Thoracic aorta (tissue), 2 donors: ENCODE measurements at regions not wholly inside any gene's neighbourhood (a gene's known extent, or its start where the extent isn't known, plus 50 kb on each side); places are given as distances from the start of the nearest gene placed in this dataset.

Experiments
- ATAC-seq: fragments of 150-250 bp; one replicate; pipeline ENCODE4 v1.8.0; 2017; ENCODE audit warnings: low read depth; ENCODE audit not compliant: insufficient number of reproducible peaks, low FRiP score
- DNase-seq: peaks from one replicate; pipeline ENCODE4 v3.0.0-alpha.2; 2020; ENCODE audit warnings: low spot score
- H3K27ac ChIP-seq, 2 donors: fragments of 200-600 bp; sonication (generic); 1 replicate in 1 of 2; 2 replicates in 1 of 2; pipeline ENCODE4 v1.5.1; 2016; ENCODE audit warnings: mild to moderate bottlenecking in 2 of 2, moderate library complexity in 2 of 2
- H3K27me3 ChIP-seq: fragments of 200-600 bp; sonication (generic); replicated peaks from 2 replicates; pipeline ENCODE4 v1.6.0; 2016; ENCODE audit warnings: mild to moderate bottlenecking; ENCODE audit not compliant: insufficient read depth
- H3K36me3 ChIP-seq: fragments of 200-600 bp; sonication (generic); one replicate; pipeline ENCODE4 v1.5.1; 2016
- H3K4me1 ChIP-seq, 2 donors: fragments of 200-600 bp; sonication (generic); 1 replicate in 1 of 2; 2 replicates in 1 of 2; pipeline versions ENCODE4 v1.5.1 to v1.6.0; 2016; ENCODE audit warnings: low read depth in 2 of 2, mild to moderate bottlenecking in 1 of 2; ENCODE audit not compliant: control insufficient read depth in 1 of 2
- H3K4me3 ChIP-seq: fragments of 200-600 bp; sonication (generic); 2 replicates; pipeline ENCODE4 v1.5.1; 2016; ENCODE audit warnings: mild to moderate bottlenecking
- H3K9me3 ChIP-seq: fragments of 200-600 bp; sonication (generic); 2 replicates; pipeline ENCODE4 v1.5.1; 2016
- TF ChIP-seq, protein P1 (sequence below): fragments of 200-600 bp; sonication (generic); IDR thresholded peaks from one replicate; pipeline ENCODE4 v1.5.1; 2019; ENCODE audit warnings: antibody characterized with exemption

DNA sequence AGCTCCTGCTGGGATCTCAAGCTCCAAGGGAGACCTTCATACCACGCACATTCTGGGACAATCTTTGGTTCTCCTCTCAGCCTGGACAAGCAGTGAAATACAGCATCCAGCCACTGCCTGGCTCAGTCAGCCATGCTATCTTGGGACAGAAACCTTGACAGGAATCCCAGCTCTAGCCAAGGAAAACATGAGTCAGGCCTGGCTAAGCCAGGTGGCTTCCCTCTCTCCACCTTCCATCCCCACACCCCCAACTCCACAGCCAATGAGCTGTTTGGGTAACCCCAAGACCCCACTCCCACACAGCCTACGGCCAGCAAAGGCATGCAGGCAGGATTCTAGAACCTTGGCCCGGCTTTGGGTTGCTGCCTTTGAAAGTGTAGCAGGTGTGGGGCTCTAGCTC lies 64.9 kb downstream of the MCFD2 start:
- H3K9me3 ChIP-seq = no peaks in the 10 kb centered on the region
- peak; percentile 10 for ATAC-seq
- TF ChIP-seq, protein P1, sequence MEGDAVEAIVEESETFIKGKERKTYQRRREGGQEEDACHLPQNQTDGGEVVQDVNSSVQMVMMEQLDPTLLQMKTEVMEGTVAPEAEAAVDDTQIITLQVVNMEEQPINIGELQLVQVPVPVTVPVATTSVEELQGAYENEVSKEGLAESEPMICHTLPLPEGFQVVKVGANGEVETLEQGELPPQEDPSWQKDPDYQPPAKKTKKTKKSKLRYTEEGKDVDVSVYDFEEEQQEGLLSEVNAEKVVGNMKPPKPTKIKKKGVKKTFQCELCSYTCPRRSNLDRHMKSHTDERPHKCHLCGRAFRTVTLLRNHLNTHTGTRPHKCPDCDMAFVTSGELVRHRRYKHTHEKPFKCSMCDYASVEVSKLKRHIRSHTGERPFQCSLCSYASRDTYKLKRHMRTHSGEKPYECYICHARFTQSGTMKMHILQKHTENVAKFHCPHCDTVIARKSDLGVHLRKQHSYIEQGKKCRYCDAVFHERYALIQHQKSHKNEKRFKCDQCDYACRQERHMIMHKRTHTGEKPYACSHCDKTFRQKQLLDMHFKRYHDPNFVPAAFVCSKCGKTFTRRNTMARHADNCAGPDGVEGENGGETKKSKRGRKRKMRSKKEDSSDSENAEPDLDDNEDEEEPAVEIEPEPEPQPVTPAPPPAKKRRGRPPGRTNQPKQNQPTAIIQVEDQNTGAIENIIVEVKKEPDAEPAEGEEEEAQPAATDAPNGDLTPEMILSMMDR = peak; percentile 21
- H3K36me3 ChIP-seq = no peaks in the 10 kb centered on the region
- H3K4me3 ChIP-seq = no peak overlapping the region
- H3K4me1 ChIP-seq = peaks cover 61 to 81% of the 10 kb centered on the region in 2 donors
- H3K27ac ChIP-seq = peak overlapping the region; percentile 88 to 91
- no peaks in the 10 kb centered on the region for H3K27me3 ChIP-seq
- peak; percentile 39 for DNase-seq

DNA sequence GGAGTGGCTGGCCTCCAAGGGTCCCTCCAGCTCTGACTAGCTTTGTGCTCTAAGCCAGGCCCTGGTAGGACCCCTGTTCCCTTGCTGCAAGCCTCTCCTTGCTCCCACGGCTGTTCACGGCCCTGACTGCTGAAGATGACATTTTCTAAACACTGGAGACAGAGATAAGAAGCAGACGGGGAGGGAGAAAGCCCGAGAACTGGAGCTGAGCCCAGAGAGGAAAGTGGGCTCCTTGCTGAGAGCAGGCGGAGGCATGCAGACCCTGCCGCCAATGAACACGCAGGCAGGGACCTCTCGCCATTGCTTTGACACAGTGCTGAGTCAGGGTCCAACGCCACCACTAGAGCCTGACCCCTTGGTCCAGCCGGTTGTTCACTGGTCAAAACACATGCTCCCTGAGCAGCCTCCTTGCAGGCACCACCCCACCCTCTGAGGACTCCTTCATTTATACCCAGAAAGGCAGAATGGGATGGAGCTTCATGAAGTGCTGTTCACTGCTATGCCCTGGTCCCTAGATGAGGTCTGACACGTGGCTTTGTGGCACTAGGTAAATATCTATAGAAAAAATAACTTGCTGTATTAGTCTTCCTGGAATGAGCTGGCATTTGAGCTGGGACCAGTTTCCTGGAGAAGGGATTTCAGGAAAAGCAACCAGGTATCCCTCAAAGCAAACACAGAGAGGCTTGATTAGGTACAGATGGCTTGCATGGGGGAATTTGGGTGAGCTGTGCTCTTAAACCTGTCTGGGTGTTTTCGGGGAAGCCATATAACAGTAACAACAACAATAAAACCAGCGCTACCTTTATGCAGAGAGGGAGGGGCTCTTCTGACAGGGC lies 65.7 kb downstream of the MCFD2 start:
- TF ChIP-seq, protein P1 = no peak
- H3K4me3 ChIP-seq = no peak overlapping the region
- DNase-seq (no peak), ATAC-seq (no peak)
- peak overlapping the region; percentile 88 to 91 for H3K27ac ChIP-seq
- H3K9me3 ChIP-seq = no peaks in the 10 kb centered on the region
- H3K27me3 ChIP-seq = no peaks in the 10 kb centered on the region
- peaks cover 60 to 81% of the 10 kb centered on the region in 2 donors for H3K4me1 ChIP-seq
- H3K36me3 ChIP-seq = no peaks in the 10 kb centered on the region

DNA sequence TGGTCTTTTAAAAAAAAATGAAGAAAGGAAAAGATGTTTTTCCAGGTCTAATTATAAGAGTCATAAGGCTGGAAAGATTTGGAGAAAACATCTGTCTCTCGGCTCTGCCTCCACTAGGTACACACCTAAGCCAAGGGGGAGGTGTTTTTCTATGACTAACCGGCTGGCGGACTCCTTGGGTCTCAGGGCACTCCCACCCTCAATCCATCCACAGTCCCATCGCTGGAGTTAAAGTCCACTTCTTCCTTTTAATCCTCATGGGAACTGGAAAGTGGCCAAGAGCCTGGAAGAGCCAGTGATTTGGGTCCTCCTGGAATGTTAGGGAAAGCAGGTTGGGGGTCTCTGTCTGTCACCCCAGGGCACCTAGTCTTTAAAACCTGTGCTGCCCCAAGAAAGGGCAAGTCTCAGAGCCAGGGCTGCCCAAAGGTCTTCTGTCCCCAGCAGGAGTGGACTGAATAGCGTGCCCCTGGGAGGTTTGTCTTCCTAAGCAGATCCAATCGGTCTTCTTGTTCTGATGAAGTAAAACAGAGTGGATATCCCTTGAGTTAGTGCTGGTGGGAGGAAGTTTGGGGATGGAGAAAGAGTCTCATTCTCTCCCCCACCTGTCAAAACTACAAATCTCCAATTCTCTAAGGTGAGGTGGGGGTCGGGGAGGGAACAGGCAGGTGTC lies 66.4 kb downstream of the MCFD2 start:
- Histone ChIP-seq H3K4me3 (no peak overlapping the region), H3K27ac (peak overlapping the region; percentile 88 to 91), H3K27me3 (no peaks in the 10 kb centered on the region), H3K4me1 (peaks cover 53 to 75% of the 10 kb centered on the region in 2 donors), H3K9me3 (no peaks in the 10 kb centered on the region), H3K36me3 (no peaks in the 10 kb centered on the region)
- DNase-seq = no peak
- no peak for ATAC-seq
- TF ChIP-seq, protein P1 = no peak

DNA sequence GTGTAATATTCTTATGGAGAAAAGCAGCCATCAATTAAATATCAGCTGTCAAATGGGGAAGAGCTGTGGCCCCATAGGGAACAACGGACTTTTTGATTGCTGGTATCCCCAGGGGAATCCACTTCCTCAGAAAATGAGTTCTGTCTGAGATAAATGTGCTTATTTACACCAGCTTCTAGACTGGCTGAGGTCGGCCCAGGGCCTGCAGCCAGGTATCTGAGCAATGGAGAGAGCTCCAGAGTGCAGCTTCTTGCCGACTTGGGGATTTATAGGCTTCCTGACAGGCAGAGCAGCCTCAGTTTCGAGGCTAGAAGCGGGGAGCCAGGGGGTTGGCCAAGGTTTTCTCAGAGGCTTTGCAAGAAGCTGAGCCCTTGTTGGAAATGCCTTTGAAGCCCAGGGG lies 67.2 kb downstream of the MCFD2 start:
- no peaks in the 10 kb centered on the region for H3K27me3 ChIP-seq
- TF ChIP-seq, protein P1 = no peak
- ATAC-seq (no peak), DNase-seq (no peak)
- H3K9me3 ChIP-seq = no peaks in the 10 kb centered on the region
- H3K27ac ChIP-seq = peak overlapping the region; percentile 88 to 91
- no peaks in the 10 kb centered on the region for H3K36me3 ChIP-seq
- no peak overlapping the region for H3K4me3 ChIP-seq
- peaks cover 51 to 69% of the 10 kb centered on the region in 2 donors for H3K4me1 ChIP-seq

DNA sequence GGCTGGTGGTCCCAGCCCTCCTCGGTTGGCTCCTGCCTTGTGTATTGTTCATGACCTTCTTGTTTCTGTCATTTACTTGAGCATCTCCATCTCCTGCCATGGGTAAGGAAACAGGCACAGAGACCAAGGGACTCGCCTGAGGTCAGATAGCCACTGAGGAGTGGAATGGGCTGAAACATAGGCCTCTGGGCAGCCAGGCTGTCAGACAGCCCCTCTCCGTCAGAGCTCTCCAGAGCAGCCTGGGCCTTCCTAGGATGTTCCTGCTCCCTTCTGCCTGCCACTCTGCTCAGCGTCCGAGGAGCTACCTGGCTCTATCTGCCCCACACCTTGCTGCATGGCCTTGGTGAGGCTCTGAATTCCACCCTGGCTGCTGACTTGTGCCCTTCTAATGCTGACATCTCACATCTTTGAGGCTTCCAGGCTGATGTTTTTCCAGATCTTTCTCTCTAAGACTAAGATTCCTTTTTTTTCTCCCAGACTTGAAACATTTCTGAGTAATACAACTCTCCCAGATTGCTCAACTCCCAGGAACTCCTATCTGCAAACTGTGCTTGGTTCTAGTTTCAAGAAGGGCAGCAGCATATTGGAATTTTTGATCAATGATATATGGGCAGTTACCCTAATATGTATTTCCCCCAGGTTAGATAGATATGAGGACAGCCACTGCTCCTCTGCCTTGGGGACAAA lies 67.7 kb downstream of the MCFD2 start:
- no peak for ATAC-seq
- H3K27me3 ChIP-seq = no peaks in the 10 kb centered on the region
- peaks cover 51 to 69% of the 10 kb centered on the region in 2 donors for H3K4me1 ChIP-seq
- TF ChIP-seq, protein P1 = no peak
- H3K27ac ChIP-seq = peak overlapping the region; percentile 88 to 91
- no peaks in the 10 kb centered on the region for H3K36me3 ChIP-seq
- no peaks in the 10 kb centered on the region for H3K9me3 ChIP-seq
- no peak overlapping the region for H3K4me3 ChIP-seq
- no peak for DNase-seq
